Upper lobe of left lung (tissue), 4 donors: ENCODE measurements at regions not wholly inside any gene's neighbourhood (a gene's known extent, or its start where the extent isn't known, plus 50 kb on each side); places are given as distances from the start of the nearest gene placed in this dataset.

Experiments
- CTCF ChIP-seq, 6 experiments: fragments of 450-650 bp in 4 of 6; fragments of 200-600 bp in 2 of 6; sonication (generic) in 2 of 6; IDR thresholded peaks; one replicate each; pipeline ENCODE4 v1.5.1; 2016 to 2019; ENCODE audit warnings: antibody characterized with exemption in 6 of 6
- POLR2AphosphoS5 ChIP-seq, 2 donors: sonication (generic); formaldehyde crosslinking; IDR thresholded peaks; one replicate each; pipeline ENCODE4 v1.5.1; 2017; ENCODE audit warnings: antibody characterized with exemption in 2 of 2

DNA sequence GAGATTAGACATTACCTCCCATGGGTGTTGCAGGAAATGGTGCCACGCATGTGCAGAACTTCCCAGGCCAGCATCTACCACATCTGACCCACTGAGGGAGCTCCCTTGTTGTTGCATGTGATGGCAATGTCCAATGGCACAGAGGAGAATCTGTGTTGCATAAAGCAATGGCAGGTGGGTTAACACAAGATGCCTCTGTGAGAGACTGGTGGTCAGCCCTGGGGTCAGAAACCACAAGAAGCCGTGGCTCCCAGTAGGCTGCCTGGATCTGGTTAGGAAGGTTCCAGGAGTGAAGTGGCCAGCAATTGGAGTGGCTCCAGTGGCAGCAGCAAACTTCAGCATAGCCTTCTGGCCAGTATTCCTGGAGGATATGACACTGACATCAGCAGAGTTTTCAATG is 65.9 kb upstream of the HMGA2 start:
- no peak for TF ChIP-seq CTCF (IDR thresholded peaks at IDR 0.05)
- TF ChIP-seq POLR2AphosphoS5 (IDR thresholded peaks at IDR 0.05), result no peak
